ENCODE measurements at regions not wholly inside any gene's neighbourhood (a gene's known extent, or its start where the extent isn't known, plus 50 kb on each side); places are given as distances from the start of the nearest gene placed in this dataset.
"Not testable (repeated sequence)": the region's sequence is repeated elsewhere in the genome, so short reads cannot be mapped to it uniquely, and the experiment has no call there.

DNA sequence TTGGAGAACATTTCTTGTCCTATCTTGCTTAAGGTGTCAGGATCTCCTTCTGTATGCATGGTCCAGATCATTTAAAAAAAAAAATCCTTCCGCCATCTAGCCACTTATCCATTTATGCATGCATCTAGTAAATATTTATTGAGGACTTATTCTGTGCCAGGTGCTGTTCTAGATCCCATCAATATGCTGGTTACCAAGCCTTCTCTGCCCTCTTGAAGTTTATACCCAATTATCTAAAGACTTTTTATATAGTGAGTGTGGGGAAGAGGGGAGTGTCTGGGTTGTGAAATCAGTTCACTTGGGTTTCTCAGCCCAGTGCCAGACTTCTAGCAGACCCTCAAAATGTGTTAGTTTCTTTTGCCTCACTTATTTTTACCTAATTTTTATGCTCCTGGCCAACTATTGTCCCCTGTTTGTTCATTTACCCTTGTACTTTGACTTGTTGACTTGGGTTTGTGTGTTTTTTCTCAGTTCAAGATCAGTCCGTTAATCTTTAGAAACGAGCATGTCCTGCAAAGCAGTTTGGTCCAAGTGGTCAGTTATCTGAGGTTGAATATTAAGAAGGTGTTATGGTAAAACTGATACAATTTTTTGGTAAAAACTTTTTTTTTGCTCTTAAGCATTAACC is 488.9 kb downstream of the PCNX1 start:
- no peak for DNase-seq
- H4K20me1 ChIP-seq (ENCODE audit: insufficient read depth, low read depth, low read length): peaks cover 67% of the 10 kb centered on the region
- H3K9me2 ChIP-seq (replicated peaks; ENCODE audit: insufficient read depth, low read length): no peaks in the 10 kb centered on the region
- no peaks in the 10 kb centered on the region for H3K36me3 ChIP-seq (ENCODE audit: insufficient read depth, low read length)
- H3K4me3 ChIP-seq (ENCODE audit: low read length): no peak overlapping the region
- no peaks in the 10 kb centered on the region for H3K9me3 ChIP-seq (ENCODE audit: low read length)
- H3K79me2 ChIP-seq (ENCODE audit: low read length): no peaks in the 10 kb centered on the region
- H3K27me3 ChIP-seq (ENCODE audit: low read length): no peaks in the 10 kb centered on the region
- no peak overlapping the region for H3K4me2 ChIP-seq (ENCODE audit: low read depth, low read length, poor library complexity, severe bottlenecking)
- H3K9ac ChIP-seq (ENCODE audit: low read length): no peak overlapping the region
- H3K27ac ChIP-seq (ENCODE audit: low read length): no peak overlapping the region
- H2AFZ ChIP-seq (ENCODE audit: low read length): no peak overlapping the region
- H3K4me1 ChIP-seq (ENCODE audit: low read length): no peaks in the 10 kb centered on the region

DNA sequence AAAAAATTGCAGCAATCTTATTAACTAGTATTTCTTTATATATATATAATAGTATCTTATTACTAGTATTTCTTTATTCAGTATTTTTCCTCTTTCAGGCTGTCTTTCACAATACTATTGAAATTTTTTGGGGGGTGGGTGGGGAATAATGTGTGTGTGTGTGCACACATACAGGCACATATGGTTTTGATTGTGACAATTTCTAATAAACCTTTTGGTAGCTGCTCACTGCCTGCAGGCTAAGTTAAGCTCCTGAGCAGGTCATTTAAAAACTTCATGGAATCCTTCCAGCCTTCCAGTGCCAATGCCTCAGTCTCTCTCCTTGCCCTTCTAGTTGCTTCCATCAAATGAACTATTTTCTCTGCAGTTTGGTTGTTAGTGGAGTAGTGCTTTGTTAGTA is 490.1 kb downstream of the PCNX1 start:
- no peaks in the 10 kb centered on the region for H3K27me3 ChIP-seq (ENCODE audit: low read length)
- DNase-seq: no peak
- H3K4me1 ChIP-seq (ENCODE audit: low read length): no peaks in the 10 kb centered on the region
- H3K4me2 ChIP-seq (ENCODE audit: low read depth, low read length, poor library complexity, severe bottlenecking): no peak overlapping the region
- H3K27ac ChIP-seq (ENCODE audit: low read length): no peak overlapping the region
- H3K36me3 ChIP-seq (ENCODE audit: insufficient read depth, low read length): no peaks in the 10 kb centered on the region
- H3K9me3 ChIP-seq (ENCODE audit: low read length): no peaks in the 10 kb centered on the region
- no peak overlapping the region for H2AFZ ChIP-seq (ENCODE audit: low read length)
- no peaks in the 10 kb centered on the region for H3K9me2 ChIP-seq (replicated peaks; ENCODE audit: insufficient read depth, low read length)
- H3K9ac ChIP-seq (ENCODE audit: low read length): no peak overlapping the region
- no peak overlapping the region for H3K4me3 ChIP-seq (ENCODE audit: low read length)
- H4K20me1 ChIP-seq (ENCODE audit: insufficient read depth, low read depth, low read length): peaks cover 61% of the 10 kb centered on the region
- H3K79me2 ChIP-seq (ENCODE audit: low read length): no peaks in the 10 kb centered on the region

DNA sequence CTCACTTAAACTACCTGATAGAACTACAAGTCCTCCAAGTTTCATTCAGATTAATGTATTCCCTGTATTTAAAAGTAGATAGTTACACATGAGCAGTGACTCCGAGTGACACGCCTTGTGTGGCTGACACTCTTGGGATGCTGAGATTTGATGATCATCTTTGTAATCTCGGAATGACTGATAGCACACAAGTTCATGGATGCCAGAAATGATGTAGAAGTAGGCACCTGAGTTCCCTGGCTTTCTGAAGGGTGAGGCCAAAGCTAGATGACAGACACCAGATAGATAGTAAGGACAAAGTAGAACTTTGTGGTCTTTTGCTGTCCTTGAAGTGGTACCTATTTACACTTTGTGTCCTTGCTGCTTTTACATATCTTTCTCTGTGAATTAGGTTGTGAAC is 491.2 kb downstream of the PCNX1 start:
- no peak overlapping the region for H2AFZ ChIP-seq (ENCODE audit: low read length)
- no peaks in the 10 kb centered on the region for H3K27me3 ChIP-seq (ENCODE audit: low read length)
- DNase-seq: no peak
- no peak overlapping the region for H3K27ac ChIP-seq (ENCODE audit: low read length)
- H3K4me1 ChIP-seq (ENCODE audit: low read length): no peaks in the 10 kb centered on the region
- H3K36me3 ChIP-seq (ENCODE audit: insufficient read depth, low read length): no peaks in the 10 kb centered on the region
- H3K4me2 ChIP-seq (ENCODE audit: low read depth, low read length, poor library complexity, severe bottlenecking): no peak overlapping the region
- H3K79me2 ChIP-seq (ENCODE audit: low read length): no peaks in the 10 kb centered on the region
- H3K9ac ChIP-seq (ENCODE audit: low read length): no peak overlapping the region
- no peaks in the 10 kb centered on the region for H3K9me3 ChIP-seq (ENCODE audit: low read length)
- H4K20me1 ChIP-seq (ENCODE audit: insufficient read depth, low read depth, low read length): peaks cover 59% of the 10 kb centered on the region
- no peak overlapping the region for H3K4me3 ChIP-seq (ENCODE audit: low read length)
- H3K9me2 ChIP-seq (replicated peaks; ENCODE audit: insufficient read depth, low read length): no peaks in the 10 kb centered on the region

DNA sequence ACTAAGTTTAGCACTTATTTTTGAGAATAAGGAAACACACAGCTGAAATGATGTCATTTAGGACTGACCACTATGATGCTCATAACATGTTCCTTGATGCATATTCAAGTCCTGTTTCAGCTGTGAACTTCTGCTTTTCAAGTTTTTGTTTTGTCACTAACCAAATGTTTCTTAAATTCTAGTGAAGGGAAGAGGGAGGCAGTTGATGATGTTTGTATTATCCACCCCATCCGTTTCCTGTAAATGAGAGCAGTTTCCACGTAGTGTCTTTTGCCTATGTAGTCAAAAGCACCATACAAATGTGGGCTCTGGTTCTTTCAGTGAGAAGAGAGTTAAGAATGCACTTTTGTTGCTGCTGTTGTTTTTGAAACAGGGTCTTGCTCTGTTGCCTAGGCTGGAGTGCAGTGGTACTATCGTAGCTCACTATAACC is 491.8 kb downstream of the PCNX1 start:
- Histone ChIP-seq H4K20me1 (ENCODE audit: insufficient read depth, low read depth, low read length) (peaks cover 53% of the 10 kb centered on the region), H3K9me2 (replicated peaks; ENCODE audit: insufficient read depth, low read length) (no peaks in the 10 kb centered on the region), H3K4me3 (ENCODE audit: low read length) (no peak overlapping the region), H3K9me3 (ENCODE audit: low read length) (no peaks in the 10 kb centered on the region), H3K36me3 (ENCODE audit: insufficient read depth, low read length) (no peaks in the 10 kb centered on the region), H3K4me2 (ENCODE audit: low read depth, low read length, poor library complexity, severe bottlenecking) (no peak overlapping the region), H3K79me2 (ENCODE audit: low read length) (no peaks in the 10 kb centered on the region), H3K9ac (ENCODE audit: low read length) (no peak overlapping the region), H3K27me3 (ENCODE audit: low read length) (no peaks in the 10 kb centered on the region), H3K4me1 (ENCODE audit: low read length) (no peaks in the 10 kb centered on the region), H3K27ac (ENCODE audit: low read length) (no peak overlapping the region), H2AFZ (ENCODE audit: low read length) (no peak overlapping the region)
- DNase-seq: no peak

DNA sequence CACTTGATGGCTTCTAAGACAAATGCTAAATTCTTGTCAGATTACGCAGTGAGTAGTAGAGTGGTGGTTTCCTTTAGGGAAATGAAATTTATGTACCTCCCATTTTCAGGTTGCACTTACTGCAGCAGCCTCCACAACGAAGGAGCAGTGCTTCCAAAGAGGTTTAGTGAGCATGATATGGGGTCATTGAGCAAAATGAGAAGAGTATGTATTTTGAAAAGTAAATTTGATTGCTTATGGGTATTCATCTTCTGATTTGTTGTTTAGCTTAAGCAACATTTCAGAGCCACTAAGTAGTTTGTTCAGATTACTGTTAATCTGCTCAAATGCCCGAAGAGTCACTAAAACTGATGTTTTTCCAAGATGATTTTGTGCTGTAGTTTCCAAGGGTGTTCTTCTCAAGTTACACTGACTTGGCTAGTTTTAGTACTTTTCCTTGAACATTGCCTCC is 493.6 kb downstream of the PCNX1 start:
- Histone ChIP-seq H3K4me3 (ENCODE audit: low read length) (no peak overlapping the region), H2AFZ (ENCODE audit: low read length) (no peak overlapping the region), H3K4me2 (ENCODE audit: low read depth, low read length, poor library complexity, severe bottlenecking) (no peak overlapping the region), H4K20me1 (ENCODE audit: insufficient read depth, low read depth, low read length) (peaks cover 44% of the 10 kb centered on the region), H3K36me3 (ENCODE audit: insufficient read depth, low read length) (no peaks in the 10 kb centered on the region), H3K27ac (ENCODE audit: low read length) (no peak overlapping the region), H3K9me3 (ENCODE audit: low read length) (no peaks in the 10 kb centered on the region), H3K9ac (ENCODE audit: low read length) (no peak overlapping the region), H3K4me1 (ENCODE audit: low read length) (no peaks in the 10 kb centered on the region), H3K27me3 (ENCODE audit: low read length) (no peaks in the 10 kb centered on the region; the same call in 1 of the 2 replicates), H3K79me2 (ENCODE audit: low read length) (no peaks in the 10 kb centered on the region), H3K9me2 (replicated peaks; ENCODE audit: insufficient read depth, low read length) (no peaks in the 10 kb centered on the region)
- no peak for DNase-seq

DNA sequence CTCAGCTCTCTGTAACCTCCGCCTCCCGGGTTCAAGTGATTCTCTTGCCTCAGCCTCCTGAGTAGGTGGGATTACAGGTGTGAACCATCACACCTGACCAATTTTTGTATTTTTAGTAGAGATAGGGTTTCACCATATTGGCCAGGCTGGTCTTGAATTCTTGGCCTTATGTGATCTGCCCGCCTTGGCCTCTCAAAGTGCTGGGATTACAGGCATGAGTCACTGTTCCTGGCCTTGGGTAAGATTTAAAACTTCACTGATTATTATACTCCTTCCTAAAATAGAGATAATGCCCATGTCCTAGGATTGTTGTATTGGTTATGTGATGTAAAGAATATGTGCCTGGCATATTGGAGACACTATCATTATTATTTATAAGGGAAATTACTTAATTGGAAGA is 495.2 kb downstream of the PCNX1 start:
- not testable (repeated sequence) for H3K79me2 ChIP-seq (ENCODE audit: low read length); H3K27ac ChIP-seq (ENCODE audit: low read length)

DNA sequence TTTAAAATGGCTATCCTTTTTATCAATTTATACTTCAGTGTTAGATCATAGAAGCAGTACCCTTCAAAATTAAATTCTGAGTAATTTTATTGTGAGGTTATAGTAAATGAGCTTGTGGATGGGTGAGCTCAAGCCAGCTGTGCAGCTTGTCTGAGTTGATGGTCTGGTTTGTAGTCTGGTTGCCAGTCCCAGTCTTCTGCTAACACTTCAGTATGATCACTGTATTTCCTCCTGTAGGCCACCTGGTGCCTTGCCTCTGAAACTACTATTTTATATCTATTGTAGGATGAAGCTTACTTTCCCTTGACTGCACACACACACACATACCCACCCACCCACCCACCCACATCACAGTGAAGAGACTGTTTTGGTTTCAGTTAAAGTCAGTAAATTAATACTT is 496.4 kb downstream of the PCNX1 start:
- Histone ChIP-seq H3K79me2 (ENCODE audit: low read length) (no peaks in the 10 kb centered on the region), H4K20me1 (ENCODE audit: insufficient read depth, low read depth, low read length) (peaks cover 32% of the 10 kb centered on the region), H3K4me2 (ENCODE audit: low read depth, low read length, poor library complexity, severe bottlenecking) (no peak overlapping the region), H3K36me3 (ENCODE audit: insufficient read depth, low read length) (no peaks in the 10 kb centered on the region), H3K9ac (ENCODE audit: low read length) (no peak overlapping the region), H3K4me1 (ENCODE audit: low read length) (no peaks in the 10 kb centered on the region), H3K27ac (ENCODE audit: low read length) (no peak overlapping the region), H3K4me3 (ENCODE audit: low read length) (no peak overlapping the region), H3K9me3 (ENCODE audit: low read length) (no peaks in the 10 kb centered on the region), H3K27me3 (ENCODE audit: low read length) (no peaks in the 10 kb centered on the region; the same call in 1 of the 2 replicates), H2AFZ (ENCODE audit: low read length) (no peak overlapping the region), H3K9me2 (replicated peaks; ENCODE audit: insufficient read depth, low read length) (no peaks in the 10 kb centered on the region)
- DNase-seq: peak; percentile 68

More for the DNA sequence above, 495.2 kb downstream of the PCNX1 start:
- H3K4me1 ChIP-seq (ENCODE audit: low read length); H3K9ac ChIP-seq (ENCODE audit: low read length); H3K4me3 ChIP-seq (ENCODE audit: low read length); H3K9me2 ChIP-seq (replicated peaks; ENCODE audit: insufficient read depth, low read length); H3K27me3 ChIP-seq (ENCODE audit: low read length); H3K36me3 ChIP-seq (ENCODE audit: insufficient read depth, low read length); H3K9me3 ChIP-seq (ENCODE audit: low read length); DNase-seq; H3K4me2 ChIP-seq (ENCODE audit: low read depth, low read length, poor library complexity, severe bottlenecking); H2AFZ ChIP-seq (ENCODE audit: low read length): not testable (repeated sequence)
- H4K20me1 ChIP-seq (ENCODE audit: insufficient read depth, low read depth, low read length): peaks cover 38% of the 10 kb centered on the region

DNA sequence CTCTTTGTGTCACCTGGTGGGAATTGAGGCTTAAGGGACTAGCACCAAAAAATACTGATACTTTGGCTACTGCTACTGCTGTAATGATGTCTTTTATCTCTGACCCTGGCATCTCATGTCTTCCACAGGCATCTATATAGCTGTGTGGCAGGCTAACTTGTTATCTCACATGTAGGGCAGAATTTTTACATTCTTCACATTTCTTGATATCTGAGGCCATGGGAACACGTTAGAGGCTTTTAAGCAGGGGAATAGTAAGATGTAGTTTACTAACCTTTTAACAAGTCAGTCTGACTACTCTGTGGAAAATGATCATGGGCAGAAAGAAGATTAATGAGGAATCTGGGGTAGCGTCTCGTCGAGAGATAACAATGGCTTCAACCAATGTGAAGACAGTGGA is 498.4 kb downstream of the PCNX1 start:
- no peaks in the 10 kb centered on the region for H3K36me3 ChIP-seq (ENCODE audit: insufficient read depth, low read length)
- no peak overlapping the region for H2AFZ ChIP-seq (ENCODE audit: low read length)
- H3K9ac ChIP-seq (ENCODE audit: low read length): no peak overlapping the region
- peaks cover 21% of the 10 kb centered on the region for H4K20me1 ChIP-seq (ENCODE audit: insufficient read depth, low read depth, low read length)
- no peaks in the 10 kb centered on the region for H3K9me2 ChIP-seq (replicated peaks; ENCODE audit: insufficient read depth, low read length)
- no peaks in the 10 kb centered on the region for H3K4me1 ChIP-seq (ENCODE audit: low read length)
- no peaks in the 10 kb centered on the region for H3K79me2 ChIP-seq (ENCODE audit: low read length)
- H3K4me2 ChIP-seq (ENCODE audit: low read depth, low read length, poor library complexity, severe bottlenecking): no peak overlapping the region
- H3K4me3 ChIP-seq (ENCODE audit: low read length): no peak overlapping the region
- H3K27ac ChIP-seq (ENCODE audit: low read length): no peak overlapping the region
- H3K9me3 ChIP-seq (ENCODE audit: low read length): no peaks in the 10 kb centered on the region
- DNase-seq: no peak
- no peaks in the 10 kb centered on the region; the same call in 1 of the 2 replicates for H3K27me3 ChIP-seq (ENCODE audit: low read length)
